NCI-H187 treated with DMSO at 0.1 percent for 48 hours (cell line): ENCODE measurements at regions not wholly inside any gene's neighbourhood (a gene's known extent, or its start where the extent isn't known, plus 50 kb on each side); places are given as distances from the start of the nearest gene placed in this dataset.
"Not testable (repeated sequence)": the region's sequence is repeated elsewhere in the genome, so short reads cannot be mapped to it uniquely, and the experiment has no call there.

ENCODE experiments used
- DNase-seq: peaks from one replicate; lab custom pipeline; 2025; lab: John Stamatoyannopoulos, UW

DNA sequence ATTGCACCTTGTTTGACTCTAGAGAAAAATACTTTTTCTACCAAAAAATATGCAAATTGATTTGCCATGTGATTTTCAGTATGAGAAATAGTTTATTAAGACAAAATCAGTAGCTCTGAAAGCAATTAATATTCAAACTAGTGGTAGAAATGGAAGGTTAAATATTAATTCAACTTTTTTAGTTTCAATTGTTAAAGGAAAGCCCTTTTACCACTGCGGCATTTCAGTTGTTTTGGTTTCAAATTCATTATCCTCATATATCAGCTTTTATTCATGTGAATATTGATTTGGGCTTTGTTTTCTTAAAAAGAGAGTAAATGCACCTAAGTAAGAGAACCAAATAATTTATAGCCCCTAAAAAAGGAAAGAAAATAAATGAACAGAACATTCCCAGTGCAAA lies 660.6 kb upstream of the CHD1 start:
- DNase-seq: no peak

DNA sequence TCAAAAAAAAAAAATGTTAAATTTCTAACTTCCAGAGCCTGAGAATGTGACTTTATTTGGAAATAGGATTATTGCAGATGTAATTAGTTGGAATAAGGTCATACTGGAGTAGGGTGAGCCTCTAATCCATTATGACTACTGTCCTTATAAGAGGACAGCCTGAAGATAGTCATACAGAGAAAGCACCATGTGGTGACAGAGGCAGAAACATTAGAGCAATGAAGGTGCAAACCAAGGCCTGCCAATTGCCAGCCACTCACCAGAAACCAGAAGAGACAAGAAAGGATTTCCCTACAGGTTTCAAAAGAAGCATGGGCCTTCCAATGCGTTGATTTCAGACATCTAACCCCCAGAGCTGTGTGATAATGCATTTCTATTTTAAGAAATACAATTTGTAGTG lies 659.2 kb upstream of the CHD1 start:
- DNase-seq: no peak

DNA sequence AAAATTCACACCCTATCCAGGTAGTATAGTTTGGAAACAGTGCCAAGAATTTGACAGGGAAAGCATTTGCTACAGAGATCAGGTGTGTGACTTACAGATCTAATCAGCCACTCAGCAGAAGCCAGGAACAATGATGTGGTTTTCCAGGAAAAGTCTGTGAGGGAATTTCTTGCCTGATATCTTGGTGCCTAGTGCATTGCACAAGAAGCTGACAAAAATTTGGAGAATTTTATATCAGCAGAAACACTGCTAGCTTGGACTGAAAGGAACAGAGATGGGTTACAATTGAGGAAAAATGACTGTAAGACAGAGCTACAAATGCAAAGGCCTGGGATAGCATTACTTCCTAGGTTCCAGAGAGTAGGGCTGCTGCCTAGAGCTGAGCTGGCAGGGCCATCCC lies 658.1 kb upstream of the CHD1 start:
- no peak for DNase-seq

DNA sequence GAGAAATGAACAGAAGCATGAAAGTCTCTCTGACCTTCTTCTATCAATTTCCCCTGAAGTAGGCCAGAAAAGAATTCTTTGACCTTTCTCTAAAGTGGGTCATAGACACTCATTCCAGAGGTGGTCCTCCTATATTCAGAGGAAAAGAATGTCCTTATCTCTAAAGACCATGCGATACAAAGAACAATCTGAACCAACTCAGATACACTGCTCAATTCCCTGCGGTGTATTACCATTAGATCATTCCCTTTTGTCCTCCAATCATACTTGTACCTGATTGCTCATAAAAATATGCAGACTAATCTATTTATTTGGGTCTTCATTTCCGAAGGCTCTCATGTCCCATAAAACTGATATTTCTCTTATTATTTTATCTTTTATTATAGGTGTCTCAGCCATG lies 652.4 kb upstream of the CHD1 start:
- DNase-seq: not testable (repeated sequence)

DNA sequence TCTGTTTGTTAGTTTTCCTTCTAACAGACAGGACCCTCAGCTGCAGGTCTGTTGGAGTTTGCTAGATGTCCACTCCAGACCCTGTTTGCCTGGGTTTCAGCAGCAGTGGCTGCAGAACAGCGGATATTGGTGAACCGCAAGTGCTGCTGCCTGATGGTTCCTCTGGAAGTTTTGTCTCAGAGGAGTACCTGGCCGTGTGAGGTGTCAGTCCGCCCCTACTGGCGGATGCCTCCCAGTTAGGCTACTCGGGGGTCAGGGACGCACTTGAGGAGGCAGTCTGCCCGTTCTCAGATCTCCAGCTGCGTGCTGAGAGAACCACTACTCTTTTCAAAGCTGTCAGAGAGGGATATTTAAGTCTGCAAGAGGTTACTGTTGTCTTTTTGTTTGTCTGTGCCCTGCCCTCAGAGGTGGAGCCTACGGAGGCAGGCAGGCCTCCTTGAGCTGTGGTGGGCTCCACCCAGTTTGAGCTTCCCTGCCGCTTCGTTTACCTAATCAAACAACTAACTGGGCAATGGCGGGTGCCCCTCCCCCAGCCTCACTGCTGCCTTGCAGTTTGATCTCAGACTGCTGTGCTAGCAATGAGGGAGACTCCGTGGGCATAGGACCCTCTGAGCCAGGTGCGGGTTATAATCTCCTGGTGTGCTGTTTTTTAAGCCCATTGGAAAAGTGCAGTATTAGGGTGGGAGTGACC lies 634.3 kb upstream of the CHD1 start:
- not testable (repeated sequence) for DNase-seq

DNA sequence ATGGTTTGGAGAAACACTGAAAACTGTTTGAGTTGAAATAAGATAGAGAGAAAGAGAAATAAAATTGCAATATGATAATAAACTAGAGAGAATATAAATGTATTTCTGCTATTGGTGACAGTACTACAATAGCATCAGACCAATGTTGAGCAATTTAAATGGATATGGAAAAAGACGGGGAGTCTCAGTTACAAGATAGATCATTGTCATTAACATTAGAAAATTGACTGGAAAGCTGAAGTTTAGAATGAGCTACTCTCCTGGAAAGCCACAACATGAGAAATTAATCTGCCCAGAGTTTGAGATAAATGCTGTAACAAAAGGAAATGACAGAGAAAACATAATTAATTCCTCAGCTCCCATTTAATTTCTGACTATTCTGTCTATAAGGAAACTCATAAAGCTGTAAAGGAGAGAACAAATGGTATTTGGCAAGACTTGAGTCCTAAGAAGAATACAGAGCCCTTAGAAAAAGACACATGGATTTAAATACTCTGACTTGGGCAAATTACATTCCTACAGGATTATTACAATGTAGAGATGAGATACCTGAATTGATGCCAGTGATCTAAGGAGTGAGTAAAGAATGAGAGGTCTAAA lies 624.5 kb upstream of the CHD1 start:
- no peak for DNase-seq

DNA sequence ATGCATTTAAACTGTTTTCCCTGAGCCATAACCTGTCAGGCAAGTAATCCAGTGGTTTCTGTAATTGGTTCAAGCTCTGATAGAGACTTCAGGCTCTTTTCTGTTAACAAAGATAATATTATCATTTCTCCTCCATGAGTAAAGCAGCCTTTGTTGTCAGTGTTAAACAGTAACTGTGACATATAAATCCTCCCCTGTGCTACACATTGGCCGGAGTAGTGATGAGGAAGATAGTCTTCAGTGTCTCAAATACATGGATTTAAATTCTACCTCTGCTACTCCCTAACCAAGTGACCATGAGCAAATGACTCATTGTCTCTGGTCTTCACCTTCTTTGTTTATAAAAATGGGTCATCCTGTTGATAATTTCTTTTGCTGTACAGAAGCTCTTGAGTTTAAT lies 615.5 kb upstream of the CHD1 start:
- no peak for DNase-seq

DNA sequence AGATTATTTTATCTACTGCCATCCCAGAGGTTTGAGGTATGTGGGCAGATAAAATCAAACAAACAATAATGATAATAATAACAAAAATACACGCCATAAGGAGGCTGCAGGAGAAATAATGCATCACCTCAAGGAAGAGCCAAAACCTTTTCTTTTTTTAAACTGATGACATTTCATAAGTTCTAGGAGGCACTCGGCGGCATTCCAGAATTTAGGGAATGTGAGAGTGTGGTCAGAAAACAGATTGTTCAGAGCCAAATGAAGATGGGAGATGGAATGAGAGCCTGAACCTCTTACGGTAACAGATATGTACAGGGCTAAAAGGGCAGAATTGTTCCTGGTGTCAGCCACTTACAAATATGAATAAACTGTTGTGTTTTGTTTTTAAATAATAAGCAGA lies 615.0 kb upstream of the CHD1 start:
- DNase-seq: no peak

DNA sequence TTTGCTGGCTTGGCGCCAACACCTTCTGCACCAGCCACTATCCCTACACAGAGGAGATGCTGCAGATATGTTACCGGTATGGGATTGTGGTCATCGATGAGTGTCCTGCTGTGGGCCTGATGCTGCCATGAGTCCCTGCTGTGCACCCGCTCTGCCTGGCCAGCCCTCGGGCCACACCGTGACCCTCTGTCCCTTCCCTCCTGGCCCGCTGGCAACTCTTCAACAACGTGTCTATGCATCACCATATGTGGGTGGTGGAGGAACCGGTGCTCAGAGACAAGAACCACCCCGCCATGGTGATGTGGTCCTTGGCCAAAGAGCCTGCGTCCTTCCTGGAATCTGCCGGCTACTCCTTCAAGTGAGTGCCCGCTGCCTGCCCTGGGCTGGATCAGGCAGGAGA lies 605.4 kb upstream of the CHD1 start:
- DNase-seq: not testable (repeated sequence)

DNA sequence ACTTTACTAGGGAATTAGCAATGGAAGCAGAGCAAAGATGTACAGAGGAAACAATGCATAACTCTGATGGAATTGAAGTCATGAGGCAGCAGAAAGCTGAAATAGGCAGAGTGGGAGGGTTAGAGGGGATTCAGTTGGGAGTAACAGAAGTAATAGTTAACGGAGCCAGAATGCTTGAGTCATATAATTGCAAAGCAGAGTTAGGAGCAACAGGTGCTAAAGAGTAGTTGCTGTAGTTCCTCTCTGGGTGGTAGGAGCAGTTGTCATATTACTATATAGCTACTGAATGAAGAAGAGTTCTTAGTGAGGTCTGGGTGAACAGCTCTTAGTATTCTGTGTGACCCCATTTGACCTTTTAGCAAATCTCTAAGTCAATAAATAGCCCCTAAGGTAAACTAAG lies 592.9 kb upstream of the CHD1 start:
- DNase-seq: not testable (repeated sequence)

DNA sequence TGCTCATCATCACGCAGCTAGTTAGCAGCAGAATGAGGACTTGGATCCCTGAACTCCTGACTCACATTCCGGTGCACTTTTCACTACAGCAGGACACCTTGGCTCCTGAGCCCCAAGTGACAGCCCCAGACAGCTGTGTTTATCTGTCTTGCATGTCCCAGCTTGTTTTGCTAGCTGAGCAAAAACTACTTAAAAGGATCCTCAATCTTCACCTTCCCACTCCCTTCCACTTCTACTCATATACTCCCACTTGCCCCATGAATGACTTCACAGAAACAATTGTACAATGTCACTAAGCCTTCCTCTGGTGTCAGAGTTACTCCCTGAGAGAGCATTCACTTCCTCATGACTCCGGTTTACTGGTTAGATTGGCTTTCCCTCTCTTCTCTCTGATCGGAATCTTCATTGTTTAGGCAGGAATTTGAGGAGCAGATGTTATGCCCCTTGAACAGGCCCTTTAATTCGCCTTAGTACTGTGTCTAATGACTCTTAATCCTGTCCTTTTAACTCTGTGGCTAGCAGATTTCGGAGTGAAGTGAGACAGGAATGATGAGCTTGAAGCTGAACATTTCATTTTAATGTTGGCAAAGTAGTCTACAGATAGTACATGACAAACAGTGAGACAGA lies 587.2 kb upstream of the CHD1 start:
- DNase-seq: not testable (repeated sequence)

DNA sequence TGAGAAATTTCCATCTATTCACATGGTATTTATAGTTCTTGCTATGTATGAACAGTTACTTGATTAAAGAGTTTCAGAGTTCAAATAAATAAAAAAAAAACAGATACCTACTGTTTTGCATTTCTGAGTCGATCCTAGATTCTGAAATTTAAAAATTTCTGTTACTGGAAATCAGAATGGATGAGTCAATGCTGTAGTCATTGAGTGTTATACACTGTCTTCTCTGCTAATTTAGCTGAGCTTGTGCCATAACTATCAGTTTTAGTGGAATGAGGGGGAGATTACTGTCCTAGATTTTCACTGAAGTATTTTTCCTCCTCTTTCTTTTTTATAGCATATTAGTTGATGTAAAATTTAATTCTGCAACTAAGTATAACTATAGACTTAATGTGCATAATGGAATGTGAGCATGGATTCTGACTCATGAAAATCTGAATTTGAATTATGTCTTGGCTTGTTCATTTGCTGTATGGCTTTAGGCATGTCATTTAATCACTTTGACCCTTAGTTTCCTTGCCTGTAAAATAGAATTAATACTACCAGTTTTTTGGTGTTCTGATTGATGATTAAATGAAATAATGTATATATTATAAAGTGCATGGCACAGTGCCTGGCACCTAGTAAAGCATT lies 581.5 kb upstream of the CHD1 start:
- not testable (repeated sequence) for DNase-seq

DNA sequence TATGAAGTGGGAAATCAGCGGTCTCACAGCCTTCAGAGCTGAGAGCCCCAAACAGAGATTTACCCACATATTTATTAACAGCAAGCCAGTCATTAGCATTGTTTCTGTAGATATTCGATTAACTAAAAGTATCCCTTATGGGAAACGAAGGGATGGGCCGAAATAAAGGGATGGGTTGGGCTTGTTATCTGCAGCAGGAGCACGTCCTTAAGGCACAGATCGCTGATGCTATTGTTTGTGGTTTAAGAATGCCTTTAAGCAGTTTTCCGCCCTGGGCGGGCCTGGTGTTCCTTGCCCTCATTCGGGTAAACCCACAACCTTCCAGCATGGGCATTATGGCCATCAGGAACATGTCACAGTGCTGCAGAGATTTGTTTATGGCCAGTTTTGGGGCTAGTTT lies 580.3 kb upstream of the CHD1 start:
- not testable (repeated sequence) for DNase-seq

DNA sequence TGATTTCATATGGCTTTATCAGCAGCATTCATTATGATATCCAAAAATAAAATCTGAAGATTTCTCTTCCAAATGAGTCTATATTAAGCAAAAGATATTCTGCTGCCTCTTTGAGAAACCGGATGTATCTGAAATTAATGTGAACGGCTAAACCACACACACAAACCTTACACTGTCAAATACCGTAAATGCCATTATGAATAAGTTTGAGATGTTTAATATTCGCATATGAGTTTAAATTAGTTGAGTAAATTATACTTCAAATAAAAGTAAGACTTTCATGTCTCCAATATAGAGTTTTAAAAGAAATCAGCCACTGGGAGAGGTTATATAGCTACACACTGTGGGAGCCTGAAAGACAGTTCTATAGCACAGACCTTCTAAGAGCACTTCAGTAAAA lies 566.6 kb upstream of the CHD1 start:
- not testable (repeated sequence) for DNase-seq

DNA sequence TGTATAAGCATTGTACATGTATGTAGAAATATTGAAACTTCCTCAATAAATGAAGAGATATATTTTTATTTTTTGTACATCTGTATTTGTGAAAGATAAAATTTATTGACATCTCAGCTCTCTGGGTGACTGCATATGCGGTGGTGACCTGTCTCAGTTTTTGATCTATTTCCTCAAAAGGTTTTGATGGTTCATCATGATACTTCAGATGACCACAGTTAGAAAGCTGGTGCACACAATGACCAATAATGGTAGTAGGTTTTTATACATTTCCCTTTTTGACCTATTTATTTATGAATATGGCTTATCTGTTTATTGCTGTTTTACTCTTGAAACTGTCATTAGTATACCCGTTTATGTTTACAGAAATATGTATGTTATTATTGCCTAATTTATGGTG lies 549.6 kb upstream of the CHD1 start:
- not testable (repeated sequence) for DNase-seq

DNA sequence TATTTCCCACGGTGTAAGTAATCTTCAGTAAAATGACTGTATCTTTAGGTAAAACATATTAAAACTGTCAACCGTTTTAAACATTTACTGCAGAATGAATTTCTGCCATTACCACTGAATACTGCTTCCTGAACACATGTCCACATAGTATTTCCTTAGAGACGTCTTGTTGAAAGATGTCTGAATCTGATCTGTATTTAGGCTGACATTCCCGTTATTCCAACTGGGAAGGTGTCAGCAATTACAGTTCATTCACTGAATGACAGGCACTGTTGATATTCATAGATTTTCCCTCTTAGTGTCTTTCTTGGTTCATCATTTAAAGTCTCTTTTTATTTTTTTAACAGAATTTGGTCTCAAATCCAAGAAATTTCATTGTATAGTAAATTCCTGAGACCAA lies 544.5 kb upstream of the CHD1 start:
- not testable (repeated sequence) for DNase-seq

DNA sequence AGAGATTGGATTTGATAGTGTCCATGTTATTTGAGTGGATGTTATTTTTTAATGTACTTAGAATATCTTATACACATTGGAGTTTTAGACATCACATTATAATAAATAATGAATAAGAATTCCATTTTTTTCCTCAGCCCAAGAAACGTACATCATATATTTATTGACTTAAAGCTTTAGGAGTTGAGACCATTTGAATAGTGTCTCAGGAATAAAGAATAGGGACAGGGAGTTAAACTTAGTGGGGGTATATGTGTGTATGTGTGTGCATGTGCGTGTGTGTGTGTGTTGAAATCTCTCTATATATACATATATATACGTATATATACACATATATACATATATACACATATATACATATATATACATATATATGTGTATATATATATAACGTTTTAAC lies 542.9 kb upstream of the CHD1 start:
- not testable (repeated sequence) for DNase-seq

DNA sequence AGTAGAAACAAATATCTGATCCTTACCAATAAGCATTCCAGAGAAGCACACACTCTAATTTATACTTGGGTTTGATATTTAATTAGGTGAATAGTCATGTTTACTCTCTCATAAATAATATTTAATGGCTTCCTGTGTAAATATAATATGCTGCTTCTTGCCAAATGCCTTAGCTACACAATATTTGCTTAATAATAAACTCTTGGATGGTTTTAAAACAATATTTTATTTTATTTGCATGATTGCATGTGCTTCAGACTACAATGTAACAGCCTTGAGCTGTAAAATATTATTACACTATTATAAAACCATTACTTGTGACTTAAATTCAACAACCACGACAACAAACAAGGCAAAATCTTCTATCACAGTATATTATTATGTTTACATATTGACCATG lies 542.4 kb upstream of the CHD1 start:
- not testable (repeated sequence) for DNase-seq

DNA sequence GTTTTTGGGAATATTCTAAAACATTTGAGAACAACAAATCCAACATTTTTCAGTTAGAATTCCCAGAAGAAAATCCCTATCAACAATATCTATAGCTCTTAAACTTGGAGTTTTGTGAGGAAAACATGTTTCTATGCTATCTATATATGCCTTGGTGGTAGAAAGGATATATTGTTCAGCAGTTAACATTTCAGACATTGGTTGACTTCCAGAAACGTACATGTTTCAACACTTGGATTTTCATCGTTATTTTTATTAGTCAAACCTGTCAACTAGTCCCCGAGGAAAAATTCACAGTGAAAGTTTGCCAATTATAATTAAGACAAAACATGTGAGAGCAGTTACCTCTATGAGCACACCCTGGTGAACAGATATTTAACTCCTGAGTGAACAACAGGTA lies 541.8 kb upstream of the CHD1 start:
- not testable (repeated sequence) for DNase-seq

DNA sequence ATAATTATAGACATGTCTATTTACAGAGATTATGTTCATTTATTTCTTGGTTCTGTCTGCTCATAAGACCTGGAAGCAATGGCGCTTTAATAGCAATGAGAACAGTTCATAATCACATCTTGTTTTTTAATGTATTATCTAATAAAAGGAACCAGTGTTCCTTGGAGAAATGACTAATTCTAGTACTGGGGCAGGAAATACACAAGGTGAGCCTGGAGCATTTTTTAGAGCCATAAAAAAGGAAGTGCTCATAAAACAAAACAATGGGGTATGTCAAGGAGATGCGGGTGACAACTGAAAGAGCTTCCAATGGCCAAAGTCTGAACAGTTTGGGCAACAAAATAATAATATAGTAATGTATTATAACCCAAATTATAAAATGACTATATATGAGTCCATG lies 531.9 kb upstream of the CHD1 start:
- DNase-seq: no peak

DNA sequence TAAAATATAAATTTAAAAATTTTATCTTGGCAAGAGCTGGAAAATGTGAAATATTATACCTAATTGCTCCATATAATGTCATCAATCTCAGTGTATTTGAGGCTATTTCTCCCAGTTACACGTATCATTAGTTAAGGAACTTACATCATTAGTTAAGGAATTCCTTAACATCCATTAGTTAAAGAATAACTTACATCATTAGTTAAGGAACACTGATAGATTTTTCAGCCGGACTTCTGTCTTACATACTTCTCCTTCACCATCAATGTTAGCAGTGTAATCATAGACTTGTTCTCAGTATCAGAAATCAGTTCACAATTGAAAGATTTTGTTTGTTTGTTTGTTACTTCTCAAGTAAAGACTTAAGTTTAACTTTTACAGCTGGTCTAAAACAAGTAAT lies 524.4 kb upstream of the CHD1 start:
- DNase-seq: no peak

DNA sequence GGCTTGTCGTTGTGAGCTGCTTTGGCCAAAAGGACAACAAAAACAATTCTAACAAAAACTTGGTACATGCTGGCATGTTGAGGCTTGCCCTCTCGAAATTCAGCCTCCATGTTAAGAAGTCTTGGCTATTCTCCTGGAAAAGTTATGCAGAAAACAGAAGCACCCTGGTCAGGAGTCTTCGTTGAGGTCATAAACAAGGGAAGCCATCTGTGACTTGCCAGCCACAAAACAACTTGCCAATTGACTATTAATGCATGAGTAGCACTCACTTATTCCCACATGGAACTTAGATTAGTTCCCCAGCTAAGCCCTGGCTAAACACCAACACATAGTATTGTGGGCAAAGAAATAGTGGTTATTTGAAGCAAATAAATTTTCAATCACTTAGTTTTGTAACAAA lies 521.0 kb upstream of the CHD1 start:
- DNase-seq: no peak

DNA sequence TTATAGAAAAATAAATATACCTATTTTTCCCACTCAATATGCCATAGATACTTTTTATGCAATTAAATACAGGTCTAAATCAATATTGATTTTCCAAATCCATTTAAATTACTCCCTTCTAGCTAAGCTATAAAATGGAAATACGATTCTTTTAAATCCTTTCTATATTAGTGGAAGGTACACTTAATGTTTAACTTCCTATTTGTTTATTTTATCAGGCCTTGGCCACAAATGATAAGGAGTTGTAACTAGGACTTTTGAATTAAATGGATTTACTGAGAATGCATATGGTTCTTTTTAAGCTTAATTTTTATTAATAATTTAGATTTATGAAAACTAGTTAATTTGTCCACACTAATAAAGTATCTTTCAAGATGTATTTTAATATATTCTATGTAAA lies 517.0 kb upstream of the CHD1 start:
- no peak for DNase-seq
